Activated CD8-positive, alpha-beta memory T cell treated with anti-CD3 and anti-CD28 coated beads for 36 hours (primary cell): ENCODE measurements at regions not wholly inside any gene's neighbourhood (a gene's known extent, or its start where the extent isn't known, plus 50 kb on each side); places are given as distances from the start of the nearest gene placed in this dataset.

ENCODE experiments used
- CTCF ChIA-PET: fragments of 350-600 bp; sonication (Branson Sonifier 250); formaldehyde crosslinking; loops from one replicate; lab custom pipeline; 2021; ENCODE audit warnings: antibody characterized with exemption; lab: Charles Lee
- POLR2A ChIA-PET: fragments of 350-600 bp; sonication (Branson Sonifier 250); formaldehyde crosslinking; loops from one replicate; lab custom pipeline; 2021; ENCODE audit warnings: antibody characterized with exemption; lab: Charles Lee

DNA sequence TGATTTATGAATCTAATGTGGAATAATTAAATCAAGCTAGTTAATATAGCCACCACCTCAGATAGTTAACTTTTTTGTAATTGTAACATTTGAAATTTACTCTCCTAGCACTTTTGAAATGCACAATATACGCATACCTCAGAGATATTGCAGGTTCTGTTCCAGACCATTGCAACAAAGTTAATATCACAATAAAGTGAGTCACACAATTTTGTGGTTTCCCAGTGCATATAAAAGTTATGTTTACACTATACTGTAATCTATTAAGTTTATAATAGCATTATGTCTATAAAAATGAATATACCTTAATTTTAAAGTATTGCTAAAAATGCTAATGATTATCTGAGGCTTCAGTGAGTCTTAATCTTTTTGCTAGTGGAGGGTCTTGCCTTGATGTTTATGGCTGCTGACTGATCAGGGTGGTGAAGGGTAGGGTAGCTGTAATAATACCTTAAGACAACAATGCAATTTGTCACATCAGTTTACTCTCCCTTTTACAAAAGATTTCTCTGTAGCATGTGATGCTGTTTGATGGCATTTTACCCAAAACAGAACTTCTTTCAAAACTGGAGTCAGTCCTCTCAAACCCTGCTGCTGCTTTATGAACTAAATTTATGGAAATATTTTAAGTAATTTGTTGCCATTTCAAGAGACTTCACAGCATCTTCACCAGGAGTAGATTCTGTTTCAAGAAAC, 235.1 kb upstream of the ADAMTSL1 start:
- ChIA-PET POLR2A (no interaction called here), CTCF (no interaction called here)

DNA sequence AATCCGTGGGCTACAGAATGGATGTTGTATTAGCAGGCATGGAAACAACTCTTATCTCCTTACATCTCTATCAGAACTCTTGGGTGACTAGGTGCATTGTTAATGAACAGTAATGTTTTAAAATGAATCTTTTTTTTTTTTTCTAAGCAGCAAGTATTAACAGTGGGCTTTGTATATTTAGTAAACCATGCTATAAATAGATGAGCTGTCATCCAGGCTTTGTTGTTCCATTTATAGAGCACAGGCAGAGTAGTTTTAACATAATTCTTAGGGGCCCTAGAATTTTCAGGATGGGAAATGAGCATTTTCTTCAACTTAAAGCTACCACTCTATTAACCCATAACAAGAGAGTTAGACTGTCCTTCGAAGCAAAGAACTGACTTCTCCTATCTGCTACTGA, 233.7 kb upstream of the ADAMTSL1 start:
- ChIA-PET CTCF (no interaction called here), POLR2A (no interaction called here)

DNA sequence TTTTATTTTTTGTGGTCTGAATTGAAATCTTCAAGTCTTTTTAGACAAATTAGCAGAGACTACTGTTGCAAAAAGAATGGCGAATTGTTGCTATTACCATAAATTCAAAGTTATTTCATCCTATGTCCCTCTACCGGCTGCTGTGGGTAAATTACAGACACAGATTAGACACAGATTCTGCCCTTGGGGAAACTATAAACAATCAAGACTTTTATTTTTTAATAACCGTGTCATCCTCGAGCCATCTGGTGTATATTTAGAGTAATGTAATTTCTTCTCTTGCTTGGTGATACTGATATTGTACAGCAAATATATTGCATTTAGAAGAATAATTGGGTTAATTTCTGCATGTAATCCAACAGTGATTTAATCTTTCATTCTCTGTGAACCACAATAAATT, 228.0 kb upstream of the ADAMTSL1 start:
- POLR2A ChIA-PET: no interaction called here
- CTCF ChIA-PET: no interaction called here

DNA sequence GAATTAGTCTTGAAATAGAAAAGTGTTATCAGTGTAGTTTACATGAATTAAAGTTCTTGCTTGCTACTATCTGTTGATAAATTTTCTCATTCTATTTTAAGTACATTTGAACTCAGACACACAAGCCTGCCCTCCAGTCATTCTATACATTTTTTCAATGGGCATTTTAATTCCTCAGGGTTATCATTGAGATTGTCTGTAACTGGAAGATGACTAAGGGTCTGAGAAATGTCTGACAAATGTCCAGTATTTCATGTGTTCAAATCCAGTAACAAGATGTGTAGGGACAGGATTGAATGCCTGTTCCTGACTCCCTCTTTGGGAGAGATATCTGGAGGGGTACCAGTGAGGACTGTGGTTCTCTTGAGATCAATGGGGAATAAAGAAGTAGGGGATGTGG, 223.9 kb upstream of the ADAMTSL1 start:
- POLR2A ChIA-PET: no interaction called here
- CTCF ChIA-PET: no interaction called here

DNA sequence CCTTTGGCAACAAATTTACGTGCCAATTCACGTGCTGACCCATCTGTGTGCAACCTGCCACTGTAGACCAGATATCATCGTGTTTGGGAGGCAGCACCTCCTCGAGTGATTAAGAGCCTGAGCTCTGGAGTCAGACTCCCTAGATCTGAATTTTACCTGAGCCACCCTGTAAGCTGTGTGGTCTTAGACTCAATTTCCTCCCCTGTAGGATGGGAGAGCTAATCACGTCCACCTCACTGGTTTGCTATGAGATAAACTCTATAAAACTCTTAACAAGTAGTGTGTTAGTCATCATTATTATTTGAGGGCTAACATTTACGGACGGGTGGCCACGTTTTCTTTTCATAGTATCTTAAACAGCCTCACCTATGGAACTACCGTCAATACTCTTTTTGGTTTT, 220.0 kb upstream of the ADAMTSL1 start:
- POLR2A ChIA-PET: no interaction called here
- CTCF ChIA-PET: interaction anchor here (0.6 kb wide), 1 partner anchor 138 kb away, joined by 8 read pairs; no protein-coding TSS in a partner anchor

DNA sequence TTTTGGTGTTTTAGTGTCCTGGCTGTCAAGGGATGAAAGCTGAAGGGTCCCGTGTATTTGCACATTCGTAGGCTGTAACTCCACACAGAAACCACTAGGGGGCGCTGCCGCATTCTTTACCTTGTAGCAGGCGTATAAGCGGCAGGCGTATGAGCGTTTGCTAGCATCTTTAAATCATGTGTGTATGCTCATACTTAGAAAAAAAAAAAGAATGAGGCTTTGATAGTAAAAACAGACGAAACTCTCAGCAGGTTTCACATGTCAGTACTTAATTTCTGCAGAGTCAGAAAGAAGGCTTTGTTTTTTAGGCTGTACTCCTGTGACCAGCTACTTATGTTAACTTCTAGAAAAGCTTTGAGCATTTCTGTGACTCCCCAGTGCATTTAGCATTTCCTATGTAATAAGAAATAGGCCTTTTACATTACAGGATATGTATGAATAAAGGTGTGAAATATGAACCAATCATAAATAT, 218.8 kb upstream of the ADAMTSL1 start:
- CTCF ChIA-PET: interaction anchor here (0.6 to 1.6 kb wide), 4 partner anchors 10 to 1201 kb away, joined by 3 to 5 read pairs (median 4); no protein-coding TSS in a partner anchor
- POLR2A ChIA-PET: no interaction called here

DNA sequence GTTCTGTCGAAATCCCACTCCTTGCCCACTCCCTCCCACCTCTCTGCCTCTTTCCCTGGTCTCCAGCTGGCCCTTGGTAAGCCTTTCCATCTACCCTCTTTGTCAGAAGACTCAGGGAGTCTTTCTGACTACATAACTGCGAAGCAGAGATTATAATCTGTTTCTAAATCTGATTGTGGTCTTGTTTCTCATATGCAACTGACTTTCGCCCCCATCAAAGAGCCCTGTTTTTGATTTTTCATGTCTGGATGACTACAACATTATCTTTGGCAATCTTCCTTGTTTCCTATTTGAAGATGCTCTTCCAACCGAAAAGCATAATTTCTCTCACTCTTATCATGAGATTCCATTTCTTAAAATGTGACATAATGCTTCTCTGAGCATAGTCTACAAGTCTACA, 218.2 kb upstream of the ADAMTSL1 start:
- ChIA-PET CTCF (interaction anchor here (1.3 to 1.6 kb wide), 2 partner anchors 9 to 773 kb away, joined by 4 to 5 read pairs; no protein-coding TSS in a partner anchor), POLR2A (no interaction called here)

DNA sequence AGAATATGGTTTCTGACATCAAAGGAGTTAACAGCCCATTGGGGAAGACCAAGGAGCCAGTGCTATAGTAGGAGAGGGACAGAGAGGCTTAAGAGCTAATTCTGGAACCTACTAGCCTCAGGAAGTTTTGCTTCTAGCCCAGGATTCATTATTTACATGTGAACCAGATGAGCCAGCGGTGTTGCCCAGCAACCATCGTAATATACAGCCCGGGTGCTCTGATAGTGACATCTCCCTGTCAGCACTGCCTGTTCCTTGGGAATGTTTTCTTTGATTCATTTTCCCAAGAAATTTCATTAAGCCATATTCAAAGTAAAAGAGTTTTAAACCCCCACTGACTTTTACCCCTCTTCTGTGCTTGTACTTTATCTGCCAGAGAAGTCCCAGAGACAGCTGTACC, 217.4 kb upstream of the ADAMTSL1 start:
- ChIA-PET CTCF (interaction anchor here (1.6 kb wide), 1 partner anchor 9 kb away, joined by 4 read pairs; no protein-coding TSS in a partner anchor), POLR2A (no interaction called here)

DNA sequence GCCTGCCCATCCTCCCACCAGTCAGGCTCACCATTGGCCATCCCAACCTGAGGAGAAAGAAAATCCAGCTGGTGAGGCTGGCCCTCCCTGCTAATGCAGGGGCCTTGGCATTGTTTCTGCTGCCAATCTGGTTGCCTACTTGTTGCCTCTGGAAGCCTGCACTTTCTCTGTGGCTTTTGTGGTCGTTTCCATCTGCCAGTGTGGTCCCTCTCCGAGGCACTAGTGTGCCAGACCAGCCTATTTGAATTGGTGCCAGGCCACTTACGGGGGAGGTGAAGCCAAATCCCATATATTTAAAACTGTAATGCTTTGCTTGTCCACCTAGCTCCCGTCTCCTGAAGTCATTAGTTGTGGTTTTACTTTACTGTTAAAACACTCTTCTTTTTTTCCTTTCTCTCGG, 213.4 kb upstream of the ADAMTSL1 start:
- ChIA-PET CTCF (interaction anchor here (0.5 to 0.6 kb wide), 2 partner anchors 759 to 1081 kb away, joined by 3 read pairs; no protein-coding TSS in a partner anchor), POLR2A (no interaction called here)

DNA sequence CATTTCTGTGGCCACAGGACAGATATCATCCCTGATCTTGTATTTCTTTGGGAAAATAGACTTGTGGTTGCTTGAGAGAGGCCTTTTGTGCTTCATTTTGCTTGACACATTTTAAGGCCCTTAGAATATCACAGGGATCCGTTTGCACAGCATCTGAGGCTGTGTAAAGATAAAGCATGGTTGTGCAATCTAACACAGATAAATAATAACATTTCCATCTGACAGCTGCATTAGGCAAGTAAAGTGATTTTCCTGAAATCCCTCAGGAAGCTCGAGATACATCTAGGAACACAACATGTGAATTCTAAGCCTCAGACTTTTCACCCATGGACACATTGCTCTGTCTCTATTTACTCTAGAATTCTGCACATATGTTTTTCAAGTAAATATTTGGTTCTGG, 212.8 kb upstream of the ADAMTSL1 start:
- CTCF ChIA-PET: interaction anchor here (0.6 kb wide), 1 partner anchor 758 kb away, joined by 3 read pairs; no protein-coding TSS in a partner anchor
- POLR2A ChIA-PET: no interaction called here

DNA sequence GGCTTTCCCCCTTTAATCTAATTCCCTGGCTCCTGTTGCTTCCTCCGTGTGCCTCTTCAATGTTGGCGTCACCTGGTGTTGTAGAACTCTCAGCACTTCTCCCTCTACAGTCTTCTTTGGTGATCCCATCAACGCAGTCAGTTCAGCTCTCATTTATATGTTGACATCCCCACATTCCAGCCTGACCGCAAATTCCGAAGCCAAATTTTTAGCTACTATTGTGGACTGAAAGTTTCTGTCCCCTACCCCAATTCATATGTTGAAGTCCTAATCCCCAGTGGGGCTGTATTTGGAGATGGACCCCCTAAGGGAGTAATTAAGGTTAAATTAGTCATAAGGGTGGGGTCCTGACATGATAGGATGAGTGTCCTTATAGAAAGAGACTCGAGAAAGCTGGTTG, 210.6 kb upstream of the ADAMTSL1 start:
- ChIA-PET POLR2A (no interaction called here), CTCF (no interaction called here)

DNA sequence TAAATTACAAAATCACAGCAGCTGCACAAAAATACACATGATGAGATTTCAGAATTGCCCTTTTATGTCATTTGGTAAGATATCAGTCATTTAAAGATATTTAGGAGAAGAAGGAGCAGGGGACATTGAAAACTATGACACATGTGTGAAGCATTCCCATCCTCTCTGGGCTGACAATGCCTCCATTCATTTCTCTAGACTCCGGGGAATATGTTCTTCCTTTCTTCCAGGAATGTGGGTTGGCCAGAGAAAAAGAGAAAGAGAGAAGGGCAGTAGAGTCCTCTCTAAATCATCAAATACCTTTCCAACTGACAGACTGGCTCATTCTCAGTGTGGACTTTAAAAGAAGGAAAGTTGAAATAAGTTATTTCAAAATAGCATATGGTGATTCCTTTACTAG, 205.6 kb upstream of the ADAMTSL1 start:
- ChIA-PET POLR2A (no interaction called here), CTCF (no interaction called here)

DNA sequence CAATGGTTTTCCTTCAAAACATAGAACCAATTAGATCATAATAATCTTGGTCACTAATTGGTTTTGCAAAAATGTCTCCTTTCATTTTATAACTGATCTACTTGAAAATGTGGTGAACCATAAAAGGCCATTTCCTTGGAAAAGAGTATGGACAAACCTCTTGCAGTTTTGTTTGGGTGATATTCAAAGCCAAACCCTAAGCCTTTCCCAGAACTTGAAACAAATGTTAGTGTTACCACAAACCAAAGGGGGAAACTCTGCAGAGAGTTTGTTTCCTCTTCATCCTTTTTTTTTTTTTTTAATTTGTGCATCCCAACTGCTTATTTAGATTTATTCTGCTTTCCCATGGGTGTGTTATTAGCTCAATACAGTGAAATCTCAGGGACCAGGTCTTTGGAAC, 204.4 kb upstream of the ADAMTSL1 start:
- ChIA-PET CTCF (no interaction called here), POLR2A (no interaction called here)

DNA sequence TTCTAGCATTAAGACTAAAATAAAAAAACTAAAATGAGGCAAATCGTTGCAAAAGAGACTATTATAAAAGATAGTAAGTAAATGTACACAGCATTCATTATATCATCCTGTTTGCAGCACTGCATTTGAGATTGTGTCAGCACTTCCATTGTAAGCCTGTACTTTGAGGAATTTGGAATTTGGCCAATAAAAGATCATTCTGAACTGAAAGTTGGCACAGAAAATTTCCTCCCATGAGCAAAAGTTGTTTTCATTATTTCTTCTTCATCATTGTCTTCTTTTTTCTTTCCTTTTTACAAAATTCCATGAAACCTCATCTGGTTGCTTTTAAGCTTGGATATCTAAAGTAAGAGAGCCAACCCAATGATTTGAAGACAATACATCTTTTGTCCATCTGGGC, 199.3 kb upstream of the ADAMTSL1 start:
- POLR2A ChIA-PET: no interaction called here
- CTCF ChIA-PET: no interaction called here

DNA sequence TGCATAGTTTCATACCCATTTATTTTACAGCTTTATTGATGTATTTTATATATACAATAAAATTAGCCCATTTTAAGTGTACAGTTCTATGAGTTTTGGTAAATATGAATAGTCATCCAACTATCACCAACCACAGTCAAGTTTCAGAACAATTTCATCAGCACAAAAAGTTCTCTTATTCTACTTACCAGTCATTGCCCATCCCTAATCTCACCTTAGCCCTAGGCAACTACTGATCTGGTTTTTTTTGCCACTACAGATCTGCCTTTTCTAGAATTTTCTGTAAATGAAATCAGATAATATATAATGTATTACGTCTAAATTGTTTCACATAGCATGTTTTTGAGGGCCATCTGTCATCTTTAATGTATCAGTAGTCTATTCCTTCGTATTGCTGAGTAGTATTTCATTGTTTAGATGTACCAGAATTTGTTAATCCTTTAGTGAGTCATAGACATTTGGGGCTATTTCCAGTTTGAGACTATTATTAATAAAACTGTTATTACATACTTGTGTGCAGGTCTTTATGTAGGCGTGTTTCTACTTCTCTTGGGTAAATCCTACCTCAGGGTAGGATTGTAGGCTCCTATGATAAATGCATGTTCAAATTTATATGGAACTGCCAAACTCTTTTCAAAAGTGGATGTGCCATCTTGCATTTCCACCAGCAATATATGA, 198.5 kb upstream of the ADAMTSL1 start:
- CTCF ChIA-PET: no interaction called here

DNA sequence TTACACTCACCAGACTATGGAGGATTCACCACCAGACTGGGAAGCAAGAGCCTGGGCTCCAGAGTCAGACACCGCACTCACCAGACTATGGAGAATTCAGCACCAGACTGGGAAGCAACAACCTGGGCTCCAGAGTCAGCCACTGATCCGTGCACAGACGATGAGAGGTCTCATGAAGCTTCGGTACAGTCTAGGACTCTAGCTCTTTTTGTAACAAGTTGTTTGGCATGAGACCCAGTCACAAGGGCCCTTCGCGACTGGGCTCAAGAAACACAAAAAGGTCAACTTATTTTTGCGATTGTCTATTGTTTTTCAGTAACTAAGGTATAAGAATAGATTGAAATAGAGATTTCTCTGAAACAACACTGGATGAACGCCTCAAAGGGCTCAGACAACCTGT, 192.7 kb upstream of the ADAMTSL1 start:
- ChIA-PET POLR2A (no interaction called here), CTCF (no interaction called here)

More for the DNA sequence above, 198.5 kb upstream of the ADAMTSL1 start:
- POLR2A ChIA-PET: no interaction called here

DNA sequence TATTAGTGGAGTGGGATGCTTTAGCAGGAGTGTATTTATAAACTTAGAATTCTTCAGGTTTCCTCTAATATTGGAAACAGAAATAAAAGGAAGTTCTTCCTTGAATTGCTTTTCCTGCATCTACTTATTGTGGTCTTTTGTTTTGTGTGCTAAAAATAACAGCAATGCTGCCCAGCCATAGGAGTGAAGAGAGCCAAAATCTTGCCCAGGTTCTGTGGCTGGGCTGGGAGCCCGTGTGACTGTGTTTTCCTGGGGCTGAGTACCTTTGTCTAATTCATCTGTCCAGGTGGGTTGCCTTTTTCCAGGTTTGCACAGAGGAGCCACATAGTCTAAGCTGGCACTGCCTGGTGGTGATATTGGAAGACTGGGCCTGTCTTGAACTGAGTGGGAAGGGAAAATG, 179.7 kb upstream of the ADAMTSL1 start:
- POLR2A ChIA-PET: no interaction called here
- CTCF ChIA-PET: no interaction called here

DNA sequence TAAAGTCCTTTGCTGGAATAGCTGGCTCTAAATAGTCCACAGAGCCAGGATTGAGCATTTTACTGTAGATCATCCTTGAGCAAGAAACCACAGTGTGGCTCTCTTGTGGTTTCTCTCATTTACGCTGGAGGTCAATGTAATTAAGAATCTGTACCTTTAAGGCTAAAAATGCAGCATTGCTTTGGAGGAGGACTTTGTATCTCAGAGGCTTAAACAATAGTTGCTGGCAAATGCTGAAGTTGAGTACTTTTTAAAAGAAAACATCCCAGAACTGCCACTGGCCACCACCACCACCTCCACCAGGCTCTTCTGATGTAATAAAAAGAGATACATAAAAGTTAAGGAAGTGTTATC, 177.3 kb upstream of the ADAMTSL1 start:
- POLR2A ChIA-PET: no interaction called here

DNA sequence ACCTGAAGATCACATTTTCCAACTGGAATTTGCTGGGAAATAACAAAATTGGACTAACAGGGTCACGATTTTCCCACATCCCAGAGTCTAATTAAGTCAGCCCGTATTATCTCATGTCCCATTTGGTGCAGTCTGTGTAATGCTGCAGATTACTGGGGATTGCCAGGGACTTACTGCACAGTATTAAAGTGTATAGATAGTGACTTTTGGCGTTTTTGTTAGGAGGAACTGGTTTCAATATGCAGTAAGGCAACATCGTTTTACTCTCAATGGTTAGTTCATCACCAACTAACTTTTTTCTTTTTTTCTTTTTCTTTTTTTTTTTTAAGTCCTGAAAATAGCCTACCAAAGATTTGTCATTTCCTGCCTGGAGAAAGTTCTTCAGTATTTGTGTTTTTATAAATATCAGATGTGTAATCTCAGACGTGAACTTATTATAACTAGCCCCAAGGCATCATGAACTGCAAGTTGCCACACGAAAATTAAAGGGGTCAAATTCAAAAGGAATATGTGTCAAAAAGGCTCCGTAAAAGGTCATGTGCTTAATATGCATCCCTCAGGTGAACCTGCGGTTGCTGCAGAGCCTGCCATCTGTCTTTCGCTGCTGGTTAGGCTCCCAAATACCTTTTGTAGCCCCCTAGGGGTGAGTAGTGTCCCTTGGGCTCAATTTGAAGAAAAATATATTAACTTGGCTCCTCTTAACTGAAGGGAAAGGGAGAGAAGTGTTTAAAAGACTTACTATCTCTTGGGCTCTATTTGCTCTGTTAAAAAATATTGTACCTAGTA, 176.7 kb upstream of the ADAMTSL1 start:
- ChIA-PET CTCF (no interaction called here), POLR2A (no interaction called here)

More for the DNA sequence above, 177.3 kb upstream of the ADAMTSL1 start:
- CTCF ChIA-PET: no interaction called here

DNA sequence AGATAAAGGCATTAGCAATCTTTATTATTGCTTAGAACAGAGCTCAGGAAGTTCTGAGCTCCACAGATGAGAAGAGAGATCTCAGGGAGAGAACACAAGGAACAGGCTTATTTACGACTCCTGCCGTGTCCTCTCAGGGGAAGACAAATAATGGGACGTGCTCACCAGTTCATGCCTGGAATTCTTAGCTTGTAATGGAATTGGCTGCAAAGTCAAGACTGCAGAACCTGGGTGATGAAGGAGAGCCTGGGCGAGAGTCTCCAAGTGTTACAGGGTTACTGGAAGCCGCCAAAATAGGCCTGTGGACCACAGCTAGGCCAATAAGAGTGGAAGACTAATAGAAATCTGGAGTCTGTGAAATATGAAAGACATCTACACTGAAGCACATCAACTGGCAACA, 174.5 kb upstream of the ADAMTSL1 start:
- CTCF ChIA-PET: no interaction called here
- POLR2A ChIA-PET: no interaction called here
